MM.1S (cell line): ENCODE measurements at regions not wholly inside any gene's neighbourhood (a gene's known extent, or its start where the extent isn't known, plus 50 kb on each side); places are given as distances from the start of the nearest gene placed in this dataset.

Experiments
- DNase-seq: peaks from one replicate; pipeline ENCODE4 v3.0.0-alpha.2; 2015
- H2AFZ ChIP-seq: fragments of 300-600 bp; sonication (generic); 2 replicates; pipeline ENCODE4 v1.6.0; 2016; ENCODE audit warnings: antibody characterized with exemption, low read length
- H3F3A ChIP-seq: fragments of 300-600 bp; sonication (generic); 2 replicates; pipeline ENCODE4 v1.6.1; 2016; ENCODE audit warnings: mild to moderate bottlenecking, antibody characterized with exemption, low read length, moderate library complexity, mixed read lengths; ENCODE audit not compliant: insufficient read depth
- H3K27ac ChIP-seq: fragments of 300-600 bp; sonication (generic); 2 replicates; pipeline ENCODE4 v1.5.1; 2016; ENCODE audit warnings: mild to moderate bottlenecking, low read length
- H3K27me3 ChIP-seq: fragments of 300-600 bp; sonication (generic); replicated peaks from 2 replicates; pipeline ENCODE4 v1.6.0; 2016; ENCODE audit warnings: low read length; ENCODE audit not compliant: insufficient read depth
- H3K36me3 ChIP-seq: fragments of 300-600 bp; sonication (generic); replicated peaks from 2 replicates; pipeline ENCODE4 v1.6.1; 2016; ENCODE audit warnings: mild to moderate bottlenecking, low read length, mixed read lengths; ENCODE audit not compliant: insufficient read depth
- H3K4me1 ChIP-seq: fragments of 300-600 bp; sonication (generic); 2 replicates; pipeline ENCODE4 v1.6.1; 2016; ENCODE audit warnings: low read length, mixed read lengths
- H3K4me2 ChIP-seq: fragments of 300-600 bp; sonication (generic); 2 replicates; pipeline ENCODE4 v1.6.0; 2016; ENCODE audit warnings: low read depth, low read length
- H3K4me3 ChIP-seq: fragments of 300-600 bp; sonication (generic); 2 replicates; pipeline ENCODE4 v1.5.1; 2016; ENCODE audit warnings: low read length, mixed read lengths
- H3K79me2 ChIP-seq: fragments of 300-600 bp; sonication (generic); 2 replicates; pipeline ENCODE4 v1.6.1; 2016; ENCODE audit warnings: mixed run types, low read length, mixed read lengths
- H3K9ac ChIP-seq: fragments of 300-600 bp; sonication (generic); 2 replicates; pipeline ENCODE4 v1.6.1; 2016; ENCODE audit warnings: low read length, mixed read lengths
- H3K9me2 ChIP-seq: fragments of 300-600 bp; sonication (generic); replicated peaks from 2 replicates; pipeline ENCODE4 v1.6.1; 2016; ENCODE audit warnings: mild to moderate bottlenecking, low read length, mixed read lengths; ENCODE audit not compliant: insufficient read depth
- H3K9me3 ChIP-seq: fragments of 300-600 bp; sonication (generic); replicated peaks from 2 replicates; pipeline ENCODE4 v1.6.1; 2016; ENCODE audit warnings: mild to moderate bottlenecking, low read length, mixed read lengths; ENCODE audit not compliant: insufficient read depth
- H4K20me1 ChIP-seq: fragments of 300-600 bp; sonication (generic); 2 replicates; pipeline ENCODE4 v1.6.1; 2016; ENCODE audit warnings: mild to moderate bottlenecking, low read length, moderate library complexity, mixed read lengths; ENCODE audit not compliant: insufficient read depth
- EZH2 ChIP-seq: fragments of 300-600 bp; sonication (generic); optimal IDR thresholded peaks from 2 replicates; pipeline ENCODE3; 2017; ENCODE audit warnings: low read depth, mild to moderate bottlenecking, antibody characterized with exemption, low read length, mixed read lengths
- EZH2phosphoT487 ChIP-seq: fragments of 300-600 bp; sonication (generic); IDR thresholded peaks from 2 replicates; pipeline ENCODE4 v1.6.1; 2018; ENCODE audit warnings: antibody characterized with exemption, low read length
- TF ChIP-seq, protein P1 (sequence below): fragments of 300-600 bp; sonication (generic); IDR thresholded peaks from 2 replicates; pipeline ENCODE4 v1.5.1; 2016; ENCODE audit warnings: antibody characterized with exemption, low read length, mixed read lengths

DNA sequence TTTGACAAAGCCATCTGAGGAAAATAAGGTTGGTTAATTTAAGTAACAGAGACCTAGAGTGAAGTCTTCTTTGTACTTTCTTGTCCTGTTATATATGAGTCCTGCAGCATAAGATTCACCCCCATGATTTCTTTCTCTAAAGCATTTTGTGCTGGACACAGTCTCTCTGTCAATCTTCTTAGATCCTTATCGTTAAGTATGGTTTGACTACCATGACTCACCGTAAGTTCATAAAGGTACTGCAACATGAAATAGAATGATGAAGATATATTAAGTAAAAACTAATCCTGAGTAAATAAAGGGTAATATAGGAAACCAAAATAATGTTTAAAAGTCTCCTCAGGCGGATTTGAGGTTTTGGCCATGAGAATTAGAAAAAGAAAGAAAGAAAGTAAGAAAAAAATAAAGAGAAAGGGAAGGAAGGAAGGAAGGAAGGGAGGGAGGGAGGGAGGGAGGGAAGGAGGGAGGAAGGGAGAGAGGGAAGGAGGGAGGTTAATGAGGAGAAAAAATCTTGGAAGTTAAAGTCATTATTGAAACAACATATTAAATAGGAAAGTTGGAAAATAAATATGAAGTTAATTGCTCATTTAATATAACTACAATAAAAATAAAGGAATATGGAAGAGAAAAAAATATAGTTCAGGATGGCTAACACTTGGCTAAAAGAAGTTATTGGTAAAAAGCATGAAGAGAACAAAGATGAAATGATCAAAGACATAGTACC is 980.3 kb upstream of the CDH2 start:
- Histone ChIP-seq H4K20me1 (no peaks in the 10 kb centered on the region), H3K4me3 (no peak overlapping the region), H3K79me2 (no peaks in the 10 kb centered on the region), H2AFZ (no peak overlapping the region), H3K27me3 (no peaks in the 10 kb centered on the region), H3K9me3 (no peaks in the 10 kb centered on the region), H3K27ac (no peak overlapping the region), H3K9me2 (no peaks in the 10 kb centered on the region), H3K9ac (no peak overlapping the region), H3K4me2 (no peak overlapping the region), H3K4me1 (no peaks in the 10 kb centered on the region), H3K36me3 (no peaks in the 10 kb centered on the region), H3F3A (no peaks in the 10 kb centered on the region)
- no peak for DNase-seq
- TF ChIP-seq, protein P1, sequence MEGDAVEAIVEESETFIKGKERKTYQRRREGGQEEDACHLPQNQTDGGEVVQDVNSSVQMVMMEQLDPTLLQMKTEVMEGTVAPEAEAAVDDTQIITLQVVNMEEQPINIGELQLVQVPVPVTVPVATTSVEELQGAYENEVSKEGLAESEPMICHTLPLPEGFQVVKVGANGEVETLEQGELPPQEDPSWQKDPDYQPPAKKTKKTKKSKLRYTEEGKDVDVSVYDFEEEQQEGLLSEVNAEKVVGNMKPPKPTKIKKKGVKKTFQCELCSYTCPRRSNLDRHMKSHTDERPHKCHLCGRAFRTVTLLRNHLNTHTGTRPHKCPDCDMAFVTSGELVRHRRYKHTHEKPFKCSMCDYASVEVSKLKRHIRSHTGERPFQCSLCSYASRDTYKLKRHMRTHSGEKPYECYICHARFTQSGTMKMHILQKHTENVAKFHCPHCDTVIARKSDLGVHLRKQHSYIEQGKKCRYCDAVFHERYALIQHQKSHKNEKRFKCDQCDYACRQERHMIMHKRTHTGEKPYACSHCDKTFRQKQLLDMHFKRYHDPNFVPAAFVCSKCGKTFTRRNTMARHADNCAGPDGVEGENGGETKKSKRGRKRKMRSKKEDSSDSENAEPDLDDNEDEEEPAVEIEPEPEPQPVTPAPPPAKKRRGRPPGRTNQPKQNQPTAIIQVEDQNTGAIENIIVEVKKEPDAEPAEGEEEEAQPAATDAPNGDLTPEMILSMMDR, result no peak
- TF ChIP-seq EZH2 (no peak), EZH2phosphoT487 (no peak)

DNA sequence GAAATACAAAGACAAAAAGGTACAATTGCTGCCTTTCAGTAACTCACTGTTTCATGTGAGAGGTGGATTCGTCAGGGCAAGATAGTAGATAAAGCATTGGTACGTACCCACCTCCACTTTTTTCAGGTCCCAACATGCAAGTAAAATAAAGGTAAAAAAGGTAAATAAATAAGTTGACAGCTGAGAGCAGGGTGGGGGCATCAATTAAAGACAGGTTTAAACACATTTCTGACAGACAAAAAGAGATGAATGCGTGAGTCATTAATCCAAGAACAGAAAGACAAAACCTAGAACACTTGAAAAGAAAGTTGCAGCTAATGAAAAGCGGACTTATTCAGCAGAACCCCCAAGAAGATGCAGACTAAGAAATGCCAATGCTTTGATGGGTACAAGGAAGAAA is 979.6 kb upstream of the CDH2 start:
- Histone ChIP-seq H2AFZ (no peak overlapping the region), H3K27me3 (no peaks in the 10 kb centered on the region), H4K20me1 (no peaks in the 10 kb centered on the region), H3K4me1 (no peaks in the 10 kb centered on the region), H3K4me2 (no peak overlapping the region), H3F3A (no peaks in the 10 kb centered on the region), H3K36me3 (no peaks in the 10 kb centered on the region), H3K79me2 (no peaks in the 10 kb centered on the region), H3K27ac (no peak overlapping the region), H3K9ac (no peak overlapping the region), H3K9me2 (no peaks in the 10 kb centered on the region), H3K4me3 (no peak overlapping the region), H3K9me3 (no peaks in the 10 kb centered on the region)
- DNase-seq, result no peak
- no peak for TF ChIP-seq EZH2phosphoT487
- TF ChIP-seq, protein P1, result no peak
- no peak for TF ChIP-seq EZH2

DNA sequence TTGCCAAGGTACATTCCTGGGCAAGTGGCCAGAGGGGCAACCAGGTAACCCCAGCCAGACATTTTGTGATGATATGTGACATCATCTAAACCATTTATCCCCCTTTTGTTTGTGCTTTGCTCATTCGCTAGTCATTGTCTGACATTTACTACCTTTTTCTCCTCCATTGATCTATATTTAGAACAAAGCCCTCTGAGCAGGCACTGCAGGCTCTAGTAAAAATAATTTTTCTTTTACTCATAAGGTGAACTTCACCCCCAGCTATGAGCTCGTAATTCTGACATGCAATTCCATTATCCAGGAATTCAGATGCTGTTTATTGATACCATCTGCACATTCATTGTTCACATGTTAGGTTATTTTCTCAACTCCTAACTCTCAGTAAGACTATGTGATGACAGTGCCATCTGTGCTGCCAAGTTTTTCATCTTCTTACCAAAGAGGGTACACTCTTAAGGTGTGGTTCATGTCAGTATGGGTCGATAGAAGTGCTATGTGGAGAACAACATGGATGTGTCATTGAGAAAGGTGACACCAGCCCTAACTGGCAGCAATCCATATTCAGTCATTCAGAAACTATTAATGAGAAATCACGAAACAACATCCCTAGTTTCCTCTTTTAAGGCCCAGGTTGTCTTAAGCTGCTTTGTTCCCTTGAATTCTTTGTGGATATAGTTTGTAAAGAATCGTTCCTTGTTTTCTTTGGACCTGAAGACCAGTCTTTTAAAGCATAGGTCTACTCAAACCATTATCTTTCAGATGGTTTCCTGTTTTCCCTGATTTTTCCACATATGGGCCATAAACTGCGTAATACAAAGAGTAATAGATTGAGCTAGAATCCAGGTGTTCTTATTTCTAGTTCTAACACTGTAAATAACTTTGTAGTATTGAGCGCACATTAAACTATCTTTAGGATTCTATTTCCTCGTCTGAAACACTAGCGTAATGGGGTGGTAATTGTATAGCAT is 978.1 kb upstream of the CDH2 start:
- Histone ChIP-seq H3K9me3 (no peaks in the 10 kb centered on the region), H3K4me3 (no peak overlapping the region), H3K4me1 (no peaks in the 10 kb centered on the region), H3K27me3 (no peaks in the 10 kb centered on the region), H3F3A (no peaks in the 10 kb centered on the region), H3K4me2 (no peak overlapping the region), H2AFZ (no peak overlapping the region), H3K27ac (no peak overlapping the region), H3K79me2 (no peaks in the 10 kb centered on the region), H4K20me1 (no peaks in the 10 kb centered on the region), H3K9ac (no peak overlapping the region), H3K36me3 (no peaks in the 10 kb centered on the region), H3K9me2 (no peaks in the 10 kb centered on the region)
- DNase-seq, result no peak
- TF ChIP-seq, protein P1, result no peak
- no peak for TF ChIP-seq EZH2
- no peak for TF ChIP-seq EZH2phosphoT487
